ENCODE measurements at regions not wholly inside any gene's neighbourhood (a gene's known extent, or its start where the extent isn't known, plus 50 kb on each side); places are given as distances from the start of the nearest gene placed in this dataset.

GRCh38 chr5:82812575-82812974, 264.6 kb downstream of the TMEM167A start:
- no peaks in the 10 kb centered on the region for H3K79me2 ChIP-seq (ENCODE audit: control insufficient read depth in 1 of 2, insufficient read depth in 2 of 2, low read length in 2 of 2)
- FAIRE-seq (no peak), DNase-seq (ENCODE audit: low read depth in 1 of 2, low spot score in 2 of 2) (no peak)
- no peak overlapping the region for H2BK12ac ChIP-seq (ENCODE audit: low read depth, low read length)
- H3K4ac ChIP-seq (replicated peaks; ENCODE audit: insufficient read length, low read depth, low read length), result no peak overlapping the region
- no peak overlapping the region for H4K8ac ChIP-seq (ENCODE audit: extremely low read depth, insufficient read depth, low read length)
- no peak for TF ChIP-seq RNF2 (IDR thresholded peaks at IDR 0.05; ENCODE audit: borderline replicate concordance, low read depth, low read length, missing control alignments, poor library complexity, severe bottlenecking)
- no peak for TF ChIP-seq ZNF274 (IDR thresholded peaks at IDR 0.05; ENCODE audit: borderline replicate concordance, extremely low read depth, low read length)
- no peak for TF ChIP-seq BRCA1 (IDR thresholded peaks at IDR 0.05; ENCODE audit: low read depth, low read length)
- no peak for TF ChIP-seq CTCF (IDR thresholded peaks at IDR 0.05; ENCODE audit: control extremely low read depth in 1 of 3, insufficient read depth in 1 of 3, low read depth in 1 of 3, low read length in 3 of 3)
- TF ChIP-seq TCF12 (IDR thresholded peaks at IDR 0.05; ENCODE audit: low read depth, low read length), result no peak
- TF ChIP-seq POLR2A (IDR thresholded peaks at IDR 0.05; ENCODE audit: control extremely low read depth in 1 of 2, low read depth in 2 of 2, low read length in 2 of 2), result no peak
- no peak for TF ChIP-seq NANOG (IDR thresholded peaks at IDR 0.05; ENCODE audit: insufficient read depth, low read depth, low read length, poor library complexity, severe bottlenecking)
- no peak for TF ChIP-seq SRF (IDR thresholded peaks at IDR 0.05; ENCODE audit: low read depth, low read length)
- no peak for TF ChIP-seq KDM1A (IDR thresholded peaks at IDR 0.05; ENCODE audit: borderline replicate concordance, low read length)
- TF ChIP-seq TBP (IDR thresholded peaks at IDR 0.05; ENCODE audit: low read depth, low read length), result no peak
- TF ChIP-seq RAD21 (IDR thresholded peaks at IDR 0.05 in 1 of 2, conservative IDR thresholded peaks at IDR 0.05 in 1 of 2; ENCODE audit: low read depth in 2 of 2, low read length in 2 of 2), result no peak
- no peaks in the 10 kb centered on the region for H3K27me3 ChIP-seq (replicated peaks in 1 of 4; ENCODE audit: control insufficient read depth in 3 of 4, extremely low read depth in 1 of 4, insufficient read depth in 3 of 4, low read length in 3 of 4)
- no peak overlapping the region for H2AK5ac ChIP-seq (ENCODE audit: low read depth, low read length)
- no peaks in the 10 kb centered on the region for H3K9me3 ChIP-seq (ENCODE audit: insufficient read depth in 2 of 2, low read depth in 1 of 2, low read length in 1 of 2)
- no peaks in the 10 kb centered on the region for H4K20me1 ChIP-seq (replicated peaks in 1 of 2; ENCODE audit: control insufficient read depth in 1 of 2, insufficient read depth in 2 of 2, low read length in 2 of 2)
- H2AFZ ChIP-seq (ENCODE audit: low read length), result no peak overlapping the region
- H3K27ac ChIP-seq (ENCODE audit: low read depth, low read length), result no peak overlapping the region
- no peak overlapping the region for H2BK15ac ChIP-seq (ENCODE audit: low read length)
- H3K36me3 ChIP-seq (ENCODE audit: control insufficient read depth in 2 of 4, insufficient read depth in 4 of 4, low read length in 3 of 4), result no peaks in the 10 kb centered on the region
- WGBS, 2 experiments (ENCODE audit: extremely low coverage in 1 of 2, insufficient coverage in 1 of 2, insufficient read length in 1 of 2, insufficient replicate concordance in 2 of 2, low coverage in 1 of 2, low lambda C conversion rate in 2 of 2, missing lambda C conversion rate in 1 of 2), result 92% methylated on average over 2 of the region's 2 CpGs; no CpG with 5 or more reads in 1 of the 2 experiments
- H4K5ac ChIP-seq (ENCODE audit: insufficient read length, low read depth, low read length), result no peak overlapping the region
- POLR2A ChIA-PET (ENCODE audit: partially characterized antibody), result interaction anchor here (0.6 kb wide), 1 partner anchor 33 kb away, joined by 4 read pairs; no protein-coding TSS in a partner anchor
- H2BK5ac ChIP-seq (ENCODE audit: low read depth, low read length), result no peak overlapping the region
- no peak overlapping the region for H3K4me3 ChIP-seq (ENCODE audit: extremely low read depth in 1 of 4, insufficient read depth in 2 of 4, low read depth in 3 of 4, low read length in 4 of 4)
- no peaks in the 10 kb centered on the region for H3K23me2 ChIP-seq (ENCODE audit: low read depth, low read length)
- H3K79me1 ChIP-seq (ENCODE audit: low read depth, low read length), result no peaks in the 10 kb centered on the region
- H4K91ac ChIP-seq (replicated peaks; ENCODE audit: insufficient read length, low read length), result no peak overlapping the region
- no peak overlapping the region for H3K56ac ChIP-seq (replicated peaks; ENCODE audit: insufficient read length, low read depth, low read length)
- H2BK120ac ChIP-seq (replicated peaks; ENCODE audit: low read depth, low read length), result no peak overlapping the region
- CTCF ChIA-PET (ENCODE audit: partially characterized antibody), result interaction anchor here (1.0 to 2.7 kb wide), 4 partner anchors 11 to 49 kb away, joined by 3 to 10 read pairs (median 3); no protein-coding TSS in a partner anchor
- H3K9ac ChIP-seq (replicated peaks in 1 of 4; ENCODE audit: extremely low read depth in 1 of 4, low read depth in 3 of 4, low read length in 3 of 4), result no peak overlapping the region
- H3K18ac ChIP-seq (ENCODE audit: extremely low read depth, low read length), result no peak overlapping the region
- H3K23ac ChIP-seq (ENCODE audit: insufficient read length), result no peak overlapping the region
- no peak overlapping the region for H3K4me2 ChIP-seq (ENCODE audit: insufficient read depth in 1 of 2, low read depth in 2 of 2, low read length in 2 of 2)
- no peak overlapping the region for H3K14ac ChIP-seq (ENCODE audit: insufficient read length)
- H2BK20ac ChIP-seq (ENCODE audit: low read length), result no peak overlapping the region
- H3K4me1 ChIP-seq (replicated peaks in 1 of 4; ENCODE audit: control insufficient read depth in 3 of 4, insufficient read depth in 4 of 4, low read length in 3 of 4), result peaks cover 0 to 10% (median 3%) of the 10 kb centered on the region in 4 experiments; a peak in 3 of 7 replicates

Measured in H1 (cell line).